ENCODE measurements at regions not wholly inside any gene's neighbourhood (a gene's known extent, or its start where the extent isn't known, plus 50 kb on each side); places are given as distances from the start of the nearest gene placed in this dataset.

DNA sequence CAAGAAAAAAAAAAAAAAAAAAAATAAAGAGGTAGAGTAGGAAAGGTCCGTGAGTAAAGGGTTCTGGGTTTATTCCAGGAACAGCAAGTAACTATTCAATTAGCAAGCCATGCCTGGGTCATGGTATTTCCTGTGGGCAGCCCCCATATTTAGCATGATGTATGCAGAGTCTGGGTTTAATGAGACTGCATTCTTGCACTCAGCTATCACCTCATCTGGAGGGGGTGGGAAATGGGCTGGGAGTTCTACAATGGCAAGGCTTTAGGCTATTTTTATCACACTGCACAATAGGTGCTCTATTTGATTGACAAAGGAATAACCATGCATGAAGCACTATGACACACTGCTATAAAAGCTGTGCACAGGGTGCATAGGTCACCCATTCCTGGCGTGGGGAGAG lies 104.0 kb upstream of the CCL2 start:
- TF ChIP-seq, protein P1, sequence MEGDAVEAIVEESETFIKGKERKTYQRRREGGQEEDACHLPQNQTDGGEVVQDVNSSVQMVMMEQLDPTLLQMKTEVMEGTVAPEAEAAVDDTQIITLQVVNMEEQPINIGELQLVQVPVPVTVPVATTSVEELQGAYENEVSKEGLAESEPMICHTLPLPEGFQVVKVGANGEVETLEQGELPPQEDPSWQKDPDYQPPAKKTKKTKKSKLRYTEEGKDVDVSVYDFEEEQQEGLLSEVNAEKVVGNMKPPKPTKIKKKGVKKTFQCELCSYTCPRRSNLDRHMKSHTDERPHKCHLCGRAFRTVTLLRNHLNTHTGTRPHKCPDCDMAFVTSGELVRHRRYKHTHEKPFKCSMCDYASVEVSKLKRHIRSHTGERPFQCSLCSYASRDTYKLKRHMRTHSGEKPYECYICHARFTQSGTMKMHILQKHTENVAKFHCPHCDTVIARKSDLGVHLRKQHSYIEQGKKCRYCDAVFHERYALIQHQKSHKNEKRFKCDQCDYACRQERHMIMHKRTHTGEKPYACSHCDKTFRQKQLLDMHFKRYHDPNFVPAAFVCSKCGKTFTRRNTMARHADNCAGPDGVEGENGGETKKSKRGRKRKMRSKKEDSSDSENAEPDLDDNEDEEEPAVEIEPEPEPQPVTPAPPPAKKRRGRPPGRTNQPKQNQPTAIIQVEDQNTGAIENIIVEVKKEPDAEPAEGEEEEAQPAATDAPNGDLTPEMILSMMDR (IDR thresholded peaks at IDR 0.05) = no peak
- no peak for TF ChIP-seq EP300 (IDR thresholded peaks at IDR 0.05)
- no peak for TF ChIP-seq POLR2A (IDR thresholded peaks at IDR 0.05)

Measured in gastroesophageal sphincter (tissue), 3 donors.